ENCODE measurements at regions not wholly inside any gene's neighbourhood (a gene's known extent, or its start where the extent isn't known, plus 50 kb on each side); places are given as distances from the start of the nearest gene placed in this dataset.
A peak's percentile ranks its signal among the peaks of the same experiment; 100 is the strongest.

- no peak overlapping the region for H3K27ac ChIP-seq
- no peak for TF ChIP-seq ZFX (IDR thresholded peaks at IDR 0.05)
- peak; percentile 66 for TF ChIP-seq CTCF (conservative IDR thresholded peaks at IDR 0.05)
These were observed 50.0 kb downstream of the SPRING1 start for GRCh38 chr12:116687888-116688287.

GRCh38 chr12:116684891-116685290 is 53.0 kb downstream of the SPRING1 start:
- no peak overlapping the region for H3K27ac ChIP-seq
- TF ChIP-seq ZFX (IDR thresholded peaks at IDR 0.05) (no peak), CTCF (conservative IDR thresholded peaks at IDR 0.05) (no peak)

- TF ChIP-seq CTCF (conservative IDR thresholded peaks at IDR 0.05) (no peak), ZFX (IDR thresholded peaks at IDR 0.05) (no peak)
- no peak overlapping the region for H3K27ac ChIP-seq
These were observed 60.6 kb downstream of the SPRING1 start for GRCh38 chr12:116677202-116677661.

GRCh38 chr12:116675339-116676107 is 62.3 kb downstream of the SPRING1 start:
- peak overlapping the region; percentile 21; the same call in 1 of the 2 replicates for H3K27ac ChIP-seq
- TF ChIP-seq ZFX (IDR thresholded peaks at IDR 0.05) (no peak), CTCF (conservative IDR thresholded peaks at IDR 0.05) (no peak)

GRCh38 chr12:116674643-116675183 is 63.2 kb downstream of the SPRING1 start:
- H3K27ac ChIP-seq: peak overlapping the region; percentile 21; the same call in 1 of the 2 replicates
- no peak for TF ChIP-seq ZFX (IDR thresholded peaks at IDR 0.05)
- TF ChIP-seq CTCF (conservative IDR thresholded peaks at IDR 0.05): no peak

GRCh38 chr12:116673681-116674111 is 64.2 kb downstream of the SPRING1 start:
- H3K27ac ChIP-seq: no peak overlapping the region
- TF ChIP-seq CTCF (conservative IDR thresholded peaks at IDR 0.05): peak; percentile 20
- TF ChIP-seq ZFX (IDR thresholded peaks at IDR 0.05): no peak

- H3K27ac ChIP-seq: no peak overlapping the region
- TF ChIP-seq ZFX (IDR thresholded peaks at IDR 0.05) (no peak), CTCF (conservative IDR thresholded peaks at IDR 0.05) (no peak)
These were observed 64.9 kb downstream of the SPRING1 start for GRCh38 chr12:116672842-116673516.

Data from C4-2B (cell line).